HUES48 (cell line): ENCODE measurements at regions not wholly inside any gene's neighbourhood (a gene's known extent, or its start where the extent isn't known, plus 50 kb on each side); places are given as distances from the start of the nearest gene placed in this dataset.
"Not testable (repeated sequence)": the region's sequence is repeated elsewhere in the genome, so short reads cannot be mapped to it uniquely, and the experiment has no call there.

Source experiments
- H3K27ac ChIP-seq: one replicate; pipeline ENCODE4 v1.7.0; 2013; ENCODE audit warnings: low read depth, low read length, inconsistent platforms
- H3K27me3 ChIP-seq: 2 replicates; pipeline ENCODE4 v1.6.1; 2013; ENCODE audit warnings: mild to moderate bottlenecking, low read length; ENCODE audit not compliant: control insufficient read depth, insufficient read depth
- H3K36me3 ChIP-seq: 2 replicates; pipeline ENCODE4 v1.6.1; 2013; ENCODE audit warnings: low read length; ENCODE audit not compliant: control insufficient read depth, insufficient read depth
- H3K4me1 ChIP-seq: 2 replicates; pipeline ENCODE4 v1.6.1; 2013; ENCODE audit warnings: mild to moderate bottlenecking, low read length; ENCODE audit not compliant: control insufficient read depth, insufficient read depth
- H3K4me3 ChIP-seq: 2 replicates; pipeline ENCODE4 v1.5.1; 2013; ENCODE audit warnings: mild to moderate bottlenecking, low read depth, low read length
- H3K9ac ChIP-seq: 2 replicates; pipeline ENCODE4 v1.6.1; 2013; ENCODE audit warnings: mild to moderate bottlenecking, low read depth, low read length, moderate library complexity
- H3K9me3 ChIP-seq: 2 replicates; pipeline ENCODE4 v1.6.1; 2013; ENCODE audit warnings: low read length; ENCODE audit not compliant: control insufficient read depth, insufficient read depth

DNA sequence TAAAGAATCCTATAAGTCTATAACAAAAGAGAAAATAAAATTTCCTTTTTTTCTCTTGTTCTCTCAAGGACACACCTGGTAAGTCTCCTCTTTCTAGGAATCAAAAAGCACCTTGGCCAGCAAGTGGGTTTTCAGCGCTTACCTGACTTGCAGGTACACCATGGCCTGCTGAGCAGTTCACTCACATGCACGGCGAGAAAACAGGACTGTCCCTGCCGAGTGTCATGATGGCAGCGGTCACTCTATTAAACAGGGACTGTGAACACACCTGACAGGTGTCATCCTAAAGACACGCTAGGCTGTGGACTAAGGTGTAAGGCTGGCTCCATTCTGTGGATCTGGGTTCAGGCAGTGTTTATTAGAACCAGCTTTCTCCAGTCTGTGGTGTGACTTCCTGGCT is 170.2 kb downstream of the TEX29 start:
- Histone ChIP-seq H3K9me3 (peaks cover 11% of the 10 kb centered on the region), H3K27me3 (no peaks in the 10 kb centered on the region), H3K36me3 (no peaks in the 10 kb centered on the region), H3K4me1 (no peaks in the 10 kb centered on the region), H3K9ac (no peak overlapping the region), H3K4me3 (no peak overlapping the region), H3K27ac (no peak overlapping the region)

DNA sequence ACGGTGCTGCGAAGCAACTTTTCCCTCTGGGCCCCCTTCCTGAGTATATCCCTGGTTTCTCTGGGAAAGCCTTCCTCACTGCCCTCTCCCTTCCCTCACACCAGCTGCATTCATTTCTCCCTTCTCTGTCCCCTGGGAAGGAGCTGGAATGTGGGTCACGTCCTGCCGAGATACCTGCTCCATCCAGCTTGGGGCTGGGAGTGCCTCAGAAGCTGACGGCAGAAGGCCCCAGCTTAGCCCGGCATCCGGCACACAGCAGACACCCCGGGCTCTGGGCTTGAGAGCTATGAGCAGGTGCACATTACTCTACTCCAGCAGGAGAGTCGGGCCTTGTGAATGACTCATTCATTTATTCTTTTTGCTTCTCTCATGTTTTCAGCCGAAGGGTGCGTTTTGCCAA is 170.6 kb downstream of the TEX29 start:
- H3K4me3 ChIP-seq: no peak overlapping the region
- H3K9ac ChIP-seq: no peak overlapping the region
- no peaks in the 10 kb centered on the region for H3K27me3 ChIP-seq
- H3K4me1 ChIP-seq: no peaks in the 10 kb centered on the region
- no peaks in the 10 kb centered on the region for H3K36me3 ChIP-seq
- H3K27ac ChIP-seq: no peak overlapping the region
- peaks cover 11% of the 10 kb centered on the region for H3K9me3 ChIP-seq

DNA sequence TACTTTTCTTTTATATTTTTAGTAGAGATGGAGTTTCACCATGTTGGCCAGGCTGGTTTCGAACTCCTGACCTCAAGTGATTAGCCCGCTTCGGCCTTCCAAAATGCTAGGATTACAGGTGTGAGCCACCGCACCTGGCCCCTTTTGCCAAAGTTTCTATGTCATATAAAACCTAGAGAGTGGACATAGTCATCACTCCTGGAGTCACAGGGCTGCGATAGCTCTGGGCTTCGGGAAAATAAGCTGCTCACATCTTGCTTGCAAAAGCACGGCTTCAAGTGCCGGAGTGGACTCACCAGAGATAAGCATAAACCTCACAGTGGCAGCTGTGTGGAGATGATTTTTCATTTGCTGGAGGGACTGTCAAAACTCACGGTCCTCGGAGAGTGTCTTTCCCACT is 171.2 kb downstream of the TEX29 start:
- H3K27ac ChIP-seq: no peak overlapping the region
- no peaks in the 10 kb centered on the region for H3K4me1 ChIP-seq
- H3K36me3 ChIP-seq: no peaks in the 10 kb centered on the region
- H3K9me3 ChIP-seq: peaks cover 8% of the 10 kb centered on the region
- H3K4me3 ChIP-seq: no peak overlapping the region
- no peaks in the 10 kb centered on the region for H3K27me3 ChIP-seq
- no peak overlapping the region for H3K9ac ChIP-seq

DNA sequence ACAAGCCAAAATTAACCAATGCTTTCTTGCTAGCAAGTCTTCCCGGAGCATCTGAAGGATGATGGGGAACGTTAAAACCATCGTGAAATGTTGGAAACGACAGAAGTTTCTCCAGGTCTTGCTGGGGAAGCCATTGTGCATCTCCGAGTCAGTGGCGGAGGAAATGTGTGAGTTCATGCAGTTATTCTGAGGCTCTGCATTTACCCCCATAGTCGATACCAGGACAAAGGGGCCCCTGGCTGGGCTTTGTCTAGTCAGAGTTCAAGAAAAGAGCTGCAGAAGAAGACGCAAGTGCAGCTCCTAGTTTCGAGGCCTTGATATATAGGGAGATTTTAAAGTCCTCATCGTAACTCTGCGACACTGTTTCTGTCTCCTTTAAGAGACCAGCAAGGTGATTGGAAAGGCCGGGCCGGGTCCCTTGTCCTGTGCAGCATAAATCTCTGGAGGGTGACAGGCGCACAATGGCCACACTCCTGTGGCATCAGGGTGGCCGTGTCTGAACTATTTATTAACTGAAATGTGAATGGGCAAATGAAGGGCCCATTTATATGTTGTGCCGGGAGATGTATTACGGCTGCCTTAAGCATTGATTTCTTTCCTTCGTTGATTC is 172.0 kb downstream of the TEX29 start:
- Histone ChIP-seq H3K4me1 (no peaks in the 10 kb centered on the region), H3K4me3 (no peak overlapping the region), H3K36me3 (no peaks in the 10 kb centered on the region), H3K9me3 (no peaks in the 10 kb centered on the region), H3K27ac (no peak overlapping the region), H3K27me3 (no peaks in the 10 kb centered on the region), H3K9ac (no peak overlapping the region)

DNA sequence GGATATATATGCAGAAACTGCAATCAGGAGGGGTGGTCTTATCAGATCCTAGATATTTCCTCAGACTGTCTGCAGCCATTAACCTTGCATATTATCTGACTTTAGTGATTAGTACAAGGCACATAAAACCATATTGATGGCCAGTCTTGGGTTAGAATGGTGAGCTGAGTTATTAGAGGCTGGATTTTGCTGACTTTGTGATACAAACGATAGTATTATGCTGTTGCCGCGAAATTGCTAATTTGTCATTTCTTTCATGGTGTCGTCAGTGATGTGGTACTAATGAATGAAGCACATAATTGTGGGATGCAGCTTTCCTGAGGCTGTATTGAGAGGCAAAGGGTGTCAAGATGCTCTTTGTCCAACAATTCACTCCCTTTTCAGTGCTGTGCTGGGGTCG is 172.5 kb downstream of the TEX29 start:
- H3K27ac ChIP-seq: no peak overlapping the region
- H3K9ac ChIP-seq: no peak overlapping the region
- H3K9me3 ChIP-seq: no peaks in the 10 kb centered on the region
- no peak overlapping the region for H3K4me3 ChIP-seq
- H3K27me3 ChIP-seq: no peaks in the 10 kb centered on the region
- no peaks in the 10 kb centered on the region for H3K4me1 ChIP-seq
- H3K36me3 ChIP-seq: no peaks in the 10 kb centered on the region

DNA sequence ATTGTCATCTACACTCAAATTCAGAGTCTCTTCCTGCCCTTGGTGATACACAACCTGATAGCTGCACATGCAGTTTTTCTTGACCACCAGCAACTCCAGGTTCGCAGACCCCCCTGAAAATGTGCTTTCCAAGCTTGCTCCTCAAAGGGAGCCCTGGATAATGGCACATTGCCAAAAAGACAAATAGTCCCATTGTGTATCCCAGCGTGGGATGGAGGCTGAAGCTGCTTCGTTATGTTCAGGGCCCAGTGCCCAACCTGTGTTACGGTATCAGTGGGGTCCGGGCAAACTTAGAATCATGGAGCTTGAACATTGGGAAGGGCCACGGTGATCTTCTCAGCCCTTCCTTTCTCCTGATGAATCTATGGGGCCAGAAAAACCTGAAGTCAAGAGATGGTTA is 173.0 kb downstream of the TEX29 start:
- no peaks in the 10 kb centered on the region for H3K9me3 ChIP-seq
- H3K36me3 ChIP-seq: no peaks in the 10 kb centered on the region
- no peaks in the 10 kb centered on the region for H3K4me1 ChIP-seq
- H3K4me3 ChIP-seq: no peak overlapping the region
- H3K9ac ChIP-seq: no peak overlapping the region
- no peak overlapping the region for H3K27ac ChIP-seq
- H3K27me3 ChIP-seq: no peaks in the 10 kb centered on the region

DNA sequence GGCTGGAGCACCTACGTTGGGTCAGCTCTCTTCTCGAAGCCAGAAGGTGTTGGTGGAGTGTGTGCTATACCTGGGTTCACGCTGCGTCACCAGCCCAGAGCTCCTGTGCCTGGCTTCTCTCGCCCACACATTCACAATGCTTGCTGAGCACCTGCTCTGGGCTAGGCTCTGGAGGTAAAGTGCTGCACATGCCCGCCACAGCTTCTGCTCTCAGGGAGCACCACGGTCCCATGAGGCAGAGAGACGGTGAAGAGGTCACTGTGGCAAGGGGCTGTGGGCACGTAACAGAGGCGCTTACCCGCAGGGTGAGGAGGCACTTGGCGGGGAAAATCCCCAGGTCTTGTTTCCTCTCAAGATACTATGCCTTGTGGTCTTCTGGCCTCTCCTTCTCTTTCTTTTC is 174.2 kb downstream of the TEX29 start:
- Histone ChIP-seq H3K36me3 (no peaks in the 10 kb centered on the region), H3K27ac (no peak overlapping the region), H3K4me3 (no peak overlapping the region), H3K4me1 (no peaks in the 10 kb centered on the region), H3K27me3 (no peaks in the 10 kb centered on the region), H3K9me3 (no peaks in the 10 kb centered on the region), H3K9ac (no peak overlapping the region)

DNA sequence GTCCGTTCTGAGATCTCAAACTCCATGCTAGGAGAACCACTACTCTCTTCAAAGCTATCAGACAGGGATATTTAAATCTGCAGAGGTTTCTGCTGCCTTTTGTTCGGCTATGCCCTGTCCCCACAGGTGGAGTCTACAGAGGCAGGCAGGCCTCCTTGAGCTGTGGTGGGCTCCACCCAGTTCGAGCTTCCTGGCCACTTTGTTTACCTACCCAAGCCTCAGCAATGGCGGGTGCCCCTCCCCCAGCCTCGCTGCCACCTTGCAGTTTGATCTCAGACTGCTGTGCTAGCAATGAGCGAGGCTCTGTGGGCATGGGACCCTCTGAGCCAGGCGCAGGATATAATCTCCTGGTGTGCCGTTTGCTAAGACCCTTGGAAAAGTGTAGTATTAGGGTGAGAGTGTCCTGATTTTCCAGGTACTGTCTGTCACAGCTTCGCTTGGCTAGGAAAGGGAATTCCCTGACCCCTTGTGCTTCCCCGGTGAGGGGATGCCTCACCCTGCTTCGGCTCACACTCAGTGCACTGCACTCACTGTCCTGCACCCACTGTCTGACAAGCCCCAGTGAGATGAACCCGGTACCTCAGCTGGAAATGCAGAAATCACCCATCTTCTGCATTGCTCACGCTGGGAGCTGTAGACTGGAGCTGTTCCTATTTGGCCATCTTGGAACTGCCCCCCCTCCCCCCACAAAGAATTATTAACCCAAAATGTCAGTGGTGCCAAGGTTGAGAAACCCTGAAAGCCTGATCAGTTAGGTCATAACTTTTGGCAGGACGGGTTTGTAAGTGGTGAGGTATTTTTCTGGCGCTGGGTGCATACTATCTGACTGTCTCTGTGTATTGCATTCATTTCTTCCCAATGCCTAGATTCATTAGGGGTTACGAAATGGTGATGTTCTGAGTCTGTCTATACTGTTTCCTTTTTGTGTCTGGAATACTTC is 181.4 kb downstream of the TEX29 start:
- H3K9me3 ChIP-seq: peaks cover 13% of the 10 kb centered on the region
- not testable (repeated sequence) for H3K4me3 ChIP-seq, H3K27ac ChIP-seq, H3K9ac ChIP-seq, H3K27me3 ChIP-seq, H3K36me3 ChIP-seq, H3K4me1 ChIP-seq

DNA sequence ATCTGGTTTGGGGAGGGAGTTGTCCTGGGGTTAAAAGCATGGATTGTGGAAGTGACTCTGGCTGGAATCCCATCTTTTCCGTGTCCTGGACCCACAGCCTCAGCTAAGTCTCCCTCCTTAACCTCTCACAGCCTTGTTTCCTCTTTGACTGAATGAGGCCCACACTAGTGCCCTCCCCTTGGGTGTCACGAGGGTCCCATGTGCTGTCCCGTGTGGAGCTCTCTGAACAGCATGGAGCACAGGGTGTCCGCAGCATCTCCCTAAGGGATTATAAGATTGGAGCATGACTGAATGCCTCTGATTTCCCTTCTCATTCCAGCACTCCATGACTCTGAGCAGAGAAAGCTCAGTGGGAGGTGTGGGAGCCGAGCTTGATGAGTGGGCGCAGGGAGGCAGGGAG is 182.5 kb downstream of the TEX29 start:
- H3K9me3 ChIP-seq: peaks cover 13% of the 10 kb centered on the region
- H3K27me3 ChIP-seq: no peaks in the 10 kb centered on the region
- H3K4me1 ChIP-seq: no peaks in the 10 kb centered on the region

DNA sequence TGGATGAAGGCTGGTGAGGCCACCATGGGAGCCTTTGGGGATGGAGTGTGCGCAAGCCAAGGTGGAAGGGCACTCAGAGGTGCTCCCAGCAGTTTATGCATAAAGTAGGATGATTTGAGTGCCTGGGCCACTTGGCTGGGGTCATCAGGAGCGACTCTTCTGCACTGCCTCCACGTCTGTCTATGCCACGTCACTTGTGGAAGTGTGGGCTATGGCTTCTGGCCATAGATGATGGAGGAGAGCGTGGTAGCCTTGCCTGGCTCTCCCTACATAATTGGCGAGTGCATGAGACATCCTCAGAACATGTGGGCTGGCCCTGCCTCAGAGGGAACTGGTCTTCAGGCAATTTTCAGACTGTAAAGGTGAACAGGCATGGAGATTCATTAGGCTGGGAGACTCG is 182.9 kb downstream of the TEX29 start:
- Histone ChIP-seq H3K27me3 (no peaks in the 10 kb centered on the region), H3K9ac (no peak overlapping the region), H3K36me3 (no peaks in the 10 kb centered on the region), H3K4me3 (no peak overlapping the region), H3K9me3 (peaks cover 13% of the 10 kb centered on the region), H3K27ac (no peak overlapping the region), H3K4me1 (no peaks in the 10 kb centered on the region)

More for the DNA sequence above, 182.5 kb downstream of the TEX29 start:
- Histone ChIP-seq H3K9ac (no peak overlapping the region), H3K27ac (no peak overlapping the region), H3K4me3 (no peak overlapping the region), H3K36me3 (no peaks in the 10 kb centered on the region)

DNA sequence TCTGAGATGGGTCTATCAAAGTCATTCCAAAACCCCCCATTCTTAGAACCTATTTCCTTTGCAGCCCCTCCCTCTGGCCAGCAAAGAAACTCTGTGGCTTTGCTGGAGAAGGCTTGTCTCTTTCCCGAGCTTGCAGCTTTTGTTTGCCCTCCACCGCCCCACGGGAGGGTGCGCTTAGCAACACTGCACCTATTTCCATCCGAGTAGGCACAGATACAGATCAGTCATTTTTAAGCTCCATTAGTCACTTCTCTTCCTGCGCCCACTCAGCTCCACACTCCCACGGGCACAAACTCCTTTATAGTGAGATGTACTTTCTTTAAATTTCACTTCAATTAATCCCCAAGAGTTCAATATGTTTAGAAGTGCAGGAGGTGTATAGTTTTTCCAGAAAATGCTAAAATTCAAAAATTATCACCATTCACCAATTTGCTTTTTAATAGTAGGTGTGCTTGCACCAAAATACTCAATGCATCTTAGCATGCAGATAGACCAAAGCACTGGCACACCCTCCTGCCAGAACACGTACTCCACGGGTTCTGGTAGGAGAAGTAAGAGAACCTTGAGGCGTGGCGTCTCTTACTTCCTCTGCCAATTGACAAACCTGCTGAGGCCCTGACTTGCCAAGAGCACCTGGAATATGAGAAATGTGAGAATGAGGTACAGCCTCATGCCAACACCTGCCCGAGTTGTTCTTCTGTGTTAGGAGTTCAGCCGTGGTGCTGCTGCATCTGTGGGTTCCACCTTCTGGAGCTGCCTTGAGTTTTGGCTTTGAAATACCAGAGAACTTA is 183.7 kb downstream of the TEX29 start:
- H3K4me1 ChIP-seq: no peaks in the 10 kb centered on the region
- no peaks in the 10 kb centered on the region for H3K36me3 ChIP-seq
- peaks cover 13% of the 10 kb centered on the region for H3K9me3 ChIP-seq
- H3K27me3 ChIP-seq: no peaks in the 10 kb centered on the region
- no peak overlapping the region for H3K4me3 ChIP-seq
- no peak overlapping the region for H3K9ac ChIP-seq
- no peak overlapping the region for H3K27ac ChIP-seq
